ENCODE measurements at regions not wholly inside any gene's neighbourhood (a gene's known extent, or its start where the extent isn't known, plus 50 kb on each side); places are given as distances from the start of the nearest gene placed in this dataset.

GRCh38 chr15:61318802-61319525 lies 89.9 kb upstream of the RORA start:
- no peaks in the 10 kb centered on the region for H3K79me2 ChIP-seq (ENCODE audit: insufficient read depth, low read length)
- H3K36me3 ChIP-seq (ENCODE audit: control insufficient read depth in 1 of 2, insufficient read depth in 2 of 2, low read length in 2 of 2) = no peaks in the 10 kb centered on the region
- ChIA-PET POLR2A (no interaction called here), RAD21 (ENCODE audit: low non-redundant PET in 1 of 2, low total read pairs in 2 of 2, uncharacterized antibody in 2 of 2, unreplicated experiment in 2 of 2) (no interaction called here), CTCF (no interaction called here)
- H3K4me3 ChIP-seq (replicated peaks in 1 of 2; ENCODE audit: low read depth in 1 of 2, low read length in 2 of 2) = no peak overlapping the region
- no peaks in the 10 kb centered on the region for H3K27me3 ChIP-seq (ENCODE audit: insufficient read depth, low read length)
- H2AFZ ChIP-seq (ENCODE audit: low read depth, low read length, poor library complexity, severe bottlenecking) = no peak overlapping the region
- H3K27ac ChIP-seq (ENCODE audit: low read depth, low read length) = no peak overlapping the region
- intact Hi-C loops (cut with micrococcal nuclease) = no loop called here
- no peaks in the 10 kb centered on the region for H3K9me2 ChIP-seq (ENCODE audit: insufficient read depth)
- DNase-seq (ENCODE audit: low read depth, low spot score) = no peak
- TF ChIP-seq CEBPB (IDR thresholded peaks at IDR 0.05; ENCODE audit: low read depth) = no peak
- no peak for TF ChIP-seq CBX3 (IDR thresholded peaks at IDR 0.05; ENCODE audit: low read depth)
- no peak for TF ChIP-seq ATF3 (IDR thresholded peaks at IDR 0.05)
- TF ChIP-seq EZH2 (IDR thresholded peaks at IDR 0.05) = no peak
- TF ChIP-seq RAD21 (IDR thresholded peaks at IDR 0.05; ENCODE audit: low read depth) = no peak
- TF ChIP-seq TCF7L2 (IDR thresholded peaks at IDR 0.05; ENCODE audit: borderline replicate concordance, extremely low read depth, insufficient read depth, insufficient read length) = no peak
- TF ChIP-seq ZBTB33 (IDR thresholded peaks at IDR 0.05; ENCODE audit: extremely low read depth, insufficient replicate concordance, low read length) = no peak
- TF ChIP-seq POLR2A (IDR thresholded peaks at IDR 0.05; ENCODE audit: borderline replicate concordance, extremely low read depth, insufficient read depth, insufficient read length) = no peak
- TF ChIP-seq EGR1 (IDR thresholded peaks at IDR 0.05; ENCODE audit: low read depth) = no peak
- TF ChIP-seq SIN3A (IDR thresholded peaks at IDR 0.05; ENCODE audit: low read depth) = no peak
- ATAC-seq = no peak
- H3K4me2 ChIP-seq (ENCODE audit: low read length) = no peak overlapping the region
- H4K20me1 ChIP-seq (ENCODE audit: insufficient read depth) = no peaks in the 10 kb centered on the region
- no peaks in the 10 kb centered on the region for H3K4me1 ChIP-seq (ENCODE audit: control insufficient read depth in 1 of 2, insufficient read depth in 2 of 2, low read length in 2 of 2)
- no peak overlapping the region for H3K9ac ChIP-seq (ENCODE audit: low read length)
- H3K9me3 ChIP-seq (ENCODE audit: control insufficient read depth in 1 of 2, insufficient read depth in 1 of 2, low read depth in 1 of 2, low read length in 2 of 2) = peaks cover 0 to 7% of the 10 kb centered on the region in 2 experiments; a peak in 1 of 4 replicates
- no TSS peak for BruUV-seq (replicated peaks)
